Nephron (organoid): ENCODE measurements at regions not wholly inside any gene's neighbourhood (a gene's known extent, or its start where the extent isn't known, plus 50 kb on each side); places are given as distances from the start of the nearest gene placed in this dataset.
A peak's percentile ranks its signal among the peaks of the same experiment; 100 is the strongest.

Experiments used
- H3K27ac Mint-ChIP-seq, 3 experiments: 2 replicates each; pipeline ENCODE4 v1.8.0; 2020; ENCODE audit warnings: mixed read lengths in 3 of 3, mild to moderate bottlenecking in 2 of 3, moderate library complexity in 1 of 3
- H3K27me3 Mint-ChIP-seq: 2 replicates; pipeline ENCODE4 v1.8.0; 2021; ENCODE audit warnings: low read depth, mild to moderate bottlenecking, moderate library complexity, mixed read lengths
- H3K36me3 Mint-ChIP-seq: 2 replicates; pipeline ENCODE4 v1.8.0; 2020; ENCODE audit warnings: low read depth, mixed read lengths
- H3K4me1 Mint-ChIP-seq: 2 replicates; pipeline ENCODE4 v1.8.0; 2020; ENCODE audit warnings: mixed read lengths
- H3K4me3 Mint-ChIP-seq, 3 experiments: 2 replicates each; pipeline ENCODE4 v1.8.0; 2020; ENCODE audit warnings: mild to moderate bottlenecking in 3 of 3, mixed read lengths in 3 of 3, moderate library complexity in 2 of 3
- H3K9me3 Mint-ChIP-seq: 2 replicates; pipeline ENCODE4 v1.8.0; 2020; ENCODE audit warnings: mixed read lengths
- CTCF ChIP-seq, 3 experiments: fragments of 200-600 bp; sonication (generic); IDR thresholded peaks; one replicate each; pipeline ENCODE4 v1.5.0; 2021; ENCODE audit warnings: antibody characterized with exemption in 3 of 3; ENCODE audit not compliant: unreplicated experiment in 3 of 3

DNA sequence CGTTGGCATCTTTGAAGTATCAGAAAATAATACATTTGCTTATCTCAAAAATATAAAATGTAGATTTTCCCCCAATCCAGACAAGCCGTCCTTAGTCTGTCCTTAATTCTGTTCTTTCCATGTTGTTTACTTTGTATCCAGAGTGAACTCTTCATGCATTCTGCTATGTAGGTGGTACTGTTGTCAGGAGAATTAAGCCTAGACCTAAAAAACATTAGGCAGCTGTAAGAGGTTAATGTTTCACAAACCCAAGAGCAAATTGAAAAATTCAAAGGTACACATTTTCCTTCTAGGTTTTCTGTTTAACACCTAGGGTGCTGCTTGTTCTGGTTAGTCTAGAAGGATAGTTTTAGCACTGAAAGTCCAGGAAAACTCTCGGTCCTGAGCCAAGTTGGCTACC, 426.4 kb downstream of the QKI start:
- Mint-ChIP-seq H3K9me3 (peaks cover 4% of the 10 kb centered on the region), H3K4me3 (no peak overlapping the region), H3K27ac (peak overlapping the region in 1 of 3 experiments; percentile 66), H3K4me1 (peaks cover 38% of the 10 kb centered on the region), H3K27me3 (peaks cover 47% of the 10 kb centered on the region), H3K36me3 (peaks cover 10% of the 10 kb centered on the region)
- no peak for TF ChIP-seq CTCF (IDR thresholded peaks at IDR 0.05; ENCODE audit: unreplicated experiment in 3 of 3)

DNA sequence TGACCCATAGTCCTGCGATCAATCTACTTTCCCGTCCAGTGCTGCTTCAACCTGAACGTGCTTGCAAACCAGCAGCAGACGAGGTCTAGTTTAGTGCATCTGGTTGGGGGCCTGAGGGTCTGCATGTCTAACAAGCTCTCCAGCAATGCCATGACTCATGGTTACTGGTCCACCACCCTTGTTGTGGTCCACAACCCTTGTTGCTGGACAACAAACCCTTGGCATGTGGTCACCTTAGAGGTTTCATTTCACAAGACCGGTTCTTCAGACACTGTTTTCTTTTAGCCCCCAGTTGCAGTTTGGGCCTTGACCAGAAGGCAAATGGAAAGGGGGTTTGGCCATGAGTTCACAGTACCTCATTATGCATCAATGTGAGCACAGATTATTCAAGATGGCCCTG, 424.8 kb downstream of the QKI start:
- Mint-ChIP-seq H3K4me3 (no peak overlapping the region), H3K4me1 (peaks cover 43% of the 10 kb centered on the region), H3K27me3 (peaks cover 47% of the 10 kb centered on the region), H3K27ac (no peak overlapping the region), H3K9me3 (peaks cover 4% of the 10 kb centered on the region), H3K36me3 (peaks cover 10% of the 10 kb centered on the region)
- no peak for TF ChIP-seq CTCF (IDR thresholded peaks at IDR 0.05; ENCODE audit: unreplicated experiment in 3 of 3)

DNA sequence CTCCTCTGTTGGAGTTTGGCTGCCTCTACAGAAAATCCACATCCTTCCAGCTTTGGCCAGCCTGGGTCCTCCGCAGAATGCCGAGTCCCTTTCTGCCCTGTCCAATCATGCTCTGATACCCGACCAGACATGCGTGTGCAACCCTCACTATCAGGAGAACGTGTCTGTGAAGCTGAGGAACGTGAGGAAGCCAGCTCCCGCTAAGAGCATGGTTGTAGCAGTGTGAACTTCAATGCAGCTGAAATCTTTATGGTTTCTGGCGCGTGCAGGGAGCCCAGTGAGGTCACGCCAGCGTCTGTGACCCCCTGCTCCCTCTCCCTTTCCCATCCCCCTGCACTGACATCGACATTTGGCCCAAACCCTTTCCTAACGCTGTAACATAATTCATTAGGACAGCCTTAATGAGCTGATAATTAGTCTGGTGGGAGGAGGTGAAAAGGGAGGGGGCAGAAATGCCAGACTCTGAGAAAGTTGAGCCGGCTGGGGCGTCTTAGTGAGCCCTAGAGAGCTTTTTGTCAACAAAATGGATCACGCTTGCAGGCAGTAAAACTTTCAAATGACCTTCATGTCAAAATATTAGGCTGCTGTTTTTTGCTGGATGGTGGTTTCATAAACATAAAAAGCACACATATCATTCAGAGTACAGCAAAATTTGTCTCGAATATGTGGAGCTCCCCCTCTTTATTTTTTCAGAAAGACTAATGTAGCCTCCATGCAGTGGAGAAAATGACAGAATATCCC, 423.3 kb downstream of the QKI start:
- Mint-ChIP-seq H3K4me1 (peaks cover 37% of the 10 kb centered on the region), H3K9me3 (peaks cover 4% of the 10 kb centered on the region), H3K27ac (peak overlapping the region; percentile 15 to 58 (median 46)), H3K4me3 (peak overlapping the region; percentile 20 to 54 (median 41)), H3K27me3 (peaks cover 46% of the 10 kb centered on the region), H3K36me3 (peaks cover 10% of the 10 kb centered on the region)
- no peak for TF ChIP-seq CTCF (IDR thresholded peaks at IDR 0.05; ENCODE audit: unreplicated experiment in 3 of 3)

DNA sequence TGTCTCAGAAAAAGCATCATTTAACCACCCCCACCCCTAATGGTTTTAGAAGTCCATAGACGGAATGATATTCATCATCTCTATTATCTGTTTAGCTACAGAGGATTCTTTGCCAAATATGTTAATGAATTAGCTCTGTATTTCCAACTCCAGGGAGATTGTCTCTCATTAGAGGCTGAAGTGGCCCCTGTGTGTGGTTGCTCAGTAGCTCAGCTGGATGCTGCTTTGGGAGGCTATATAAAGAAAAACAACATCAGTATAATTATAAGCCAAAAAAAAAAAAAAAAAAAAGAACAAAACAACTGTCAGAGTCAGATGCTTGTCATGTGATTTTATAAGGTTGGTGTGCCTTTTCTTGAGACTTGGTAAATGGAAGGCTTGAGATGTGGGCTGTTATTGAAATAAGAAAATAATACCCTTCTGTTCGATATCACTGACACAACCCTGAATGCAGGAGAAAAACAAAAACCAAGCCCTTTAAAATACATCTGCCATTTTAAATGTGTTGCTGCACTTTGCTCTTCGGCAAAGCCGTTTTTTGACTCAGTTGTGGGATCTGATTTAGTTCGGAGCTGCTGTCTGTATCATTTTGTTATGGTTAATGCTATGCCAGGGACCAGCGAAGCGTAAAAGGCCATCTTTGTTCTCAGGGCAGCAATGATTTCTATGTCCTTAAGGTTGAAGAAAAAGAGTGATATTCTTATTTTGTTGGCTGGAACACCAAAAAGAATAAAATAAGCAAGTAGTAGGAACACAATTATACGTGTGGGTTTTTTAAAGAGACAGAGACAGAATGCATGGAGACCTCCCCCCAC, 422.6 kb downstream of the QKI start:
- Mint-ChIP-seq H3K27ac (peak overlapping the region; percentile 15 to 58 (median 46)), H3K27me3 (peaks cover 44% of the 10 kb centered on the region), H3K4me1 (peaks cover 37% of the 10 kb centered on the region), H3K4me3 (peak overlapping the region; percentile 16 to 54 (median 41)), H3K9me3 (peaks cover 6% of the 10 kb centered on the region), H3K36me3 (peaks cover 8% of the 10 kb centered on the region)
- TF ChIP-seq CTCF (IDR thresholded peaks at IDR 0.05; ENCODE audit: unreplicated experiment in 3 of 3): no peak

- peaks cover 16% of the 10 kb centered on the region for H3K9me3 Mint-ChIP-seq
- H3K4me3 Mint-ChIP-seq: no peak overlapping the region
- no peak overlapping the region for H3K27ac Mint-ChIP-seq
- no peaks in the 10 kb centered on the region for H3K36me3 Mint-ChIP-seq
- TF ChIP-seq CTCF (IDR thresholded peaks at IDR 0.05; ENCODE audit: unreplicated experiment in 3 of 3): no peak
- peaks cover 57% of the 10 kb centered on the region for H3K27me3 Mint-ChIP-seq
- H3K4me1 Mint-ChIP-seq: peaks cover 37% of the 10 kb centered on the region
These were observed 421.1 kb downstream of the QKI start for GRCh38 chr6:163835439-163836171.
